ENCODE measurements at regions not wholly inside any gene's neighbourhood (a gene's known extent, or its start where the extent isn't known, plus 50 kb on each side); places are given as distances from the start of the nearest gene placed in this dataset.

DNA sequence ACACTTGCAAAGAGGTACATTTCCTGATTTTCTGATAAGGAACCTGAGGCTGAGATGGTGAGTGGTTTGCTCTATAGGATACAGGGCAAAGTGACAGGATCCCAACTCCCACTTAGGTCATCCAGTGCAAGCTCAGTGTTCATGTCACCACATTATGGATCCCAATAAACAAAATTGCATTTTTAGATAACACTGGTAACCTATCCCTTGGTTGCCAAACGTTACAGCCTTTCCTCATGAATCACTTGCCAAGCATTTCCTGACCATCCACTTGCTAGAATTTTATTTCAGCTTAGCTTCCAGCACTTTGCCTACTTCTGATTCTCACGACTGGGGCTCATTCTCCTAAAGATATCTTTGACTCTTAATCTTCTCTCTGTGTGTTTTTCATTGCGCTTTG, 131.4 kb upstream of the ODAD2 start:
- CTCF ChIA-PET: interaction anchor here (0.7 to 1.2 kb wide), 2 partner anchors 32 to 104 kb away, joined by 3 read pairs; no protein-coding TSS in a partner anchor
- Mint-ChIP-seq H3K36me3 (ENCODE audit: low read depth) (peaks cover 31% of the 10 kb centered on the region), H3K9me3 (ENCODE audit: low read depth) (peaks cover 5% of the 10 kb centered on the region), H3K27me3 (no peaks in the 10 kb centered on the region), H3K4me3 (no peak overlapping the region), H3K27ac (no peak overlapping the region), H3K4me1 (no peaks in the 10 kb centered on the region)
- no peak for DNase-seq
- intact Hi-C loops (cut with DNase I, micrococcal nuclease): no loop called here
- ATAC-seq: no peak
- POLR2A ChIA-PET: no interaction called here

DNA sequence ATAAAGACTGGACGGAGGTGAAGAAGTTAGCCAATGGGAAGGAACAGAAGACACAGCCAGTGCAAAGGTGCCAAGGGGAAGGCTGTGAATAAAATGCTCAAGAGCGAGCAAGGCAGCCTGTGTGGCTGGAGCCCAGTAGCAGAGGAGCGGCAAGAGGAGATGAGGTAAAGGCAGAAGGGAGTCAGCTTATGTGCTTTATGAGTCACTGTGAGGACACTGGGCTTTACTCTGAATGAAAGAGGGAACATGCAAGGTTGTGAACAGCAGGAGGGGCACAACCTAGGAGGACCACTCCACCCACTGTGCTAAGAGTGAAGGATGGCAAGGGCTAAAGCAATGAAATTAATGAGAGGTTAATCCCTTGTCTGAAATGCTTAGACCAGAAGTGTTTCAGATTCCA, 129.0 kb upstream of the ODAD2 start:
- Mint-ChIP-seq H3K4me1 (no peaks in the 10 kb centered on the region), H3K9me3 (ENCODE audit: low read depth) (peaks cover 4% of the 10 kb centered on the region), H3K36me3 (ENCODE audit: low read depth) (peaks cover 31% of the 10 kb centered on the region), H3K4me3 (no peak overlapping the region), H3K27ac (no peak overlapping the region), H3K27me3 (no peaks in the 10 kb centered on the region)
- ATAC-seq: no peak
- CTCF ChIA-PET: interaction anchor here (0.6 kb wide), 1 partner anchor 1464 kb away, joined by 3 read pairs; no protein-coding TSS in a partner anchor
- intact Hi-C loops (cut with DNase I, micrococcal nuclease): no loop called here
- no peak for DNase-seq
- POLR2A ChIA-PET: no interaction called here

DNA sequence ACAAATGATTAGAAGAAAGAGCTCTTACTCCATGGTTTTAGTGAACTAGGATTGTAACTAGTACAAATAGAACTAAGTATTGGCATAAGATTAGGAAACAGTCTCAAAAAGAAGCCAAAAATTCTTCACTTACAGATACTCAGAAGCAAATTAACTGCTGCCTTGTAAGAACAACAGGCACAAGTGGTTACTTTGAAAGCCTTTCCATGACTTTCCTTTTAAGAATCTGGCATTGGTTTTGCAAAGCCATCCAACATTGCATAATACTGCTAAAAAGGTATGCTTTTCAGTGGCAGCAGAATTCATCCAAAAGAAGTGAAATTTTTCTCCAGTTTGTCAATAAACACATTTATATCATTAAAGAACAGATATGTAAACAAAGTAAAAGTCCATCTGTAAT, 126.8 kb upstream of the ODAD2 start:
- CTCF ChIA-PET: interaction anchor here (1.0 kb wide), 1 partner anchor 23 kb away, joined by 3 read pairs; no protein-coding TSS in a partner anchor
- Mint-ChIP-seq H3K9me3 (ENCODE audit: low read depth) (peaks cover 4% of the 10 kb centered on the region), H3K36me3 (ENCODE audit: low read depth) (peaks cover 26% of the 10 kb centered on the region), H3K27ac (no peak overlapping the region), H3K27me3 (no peaks in the 10 kb centered on the region), H3K4me1 (no peaks in the 10 kb centered on the region), H3K4me3 (no peak overlapping the region)
- intact Hi-C loops (cut with DNase I, micrococcal nuclease): no loop called here
- ATAC-seq (no peak), DNase-seq (no peak)
- POLR2A ChIA-PET: no interaction called here

DNA sequence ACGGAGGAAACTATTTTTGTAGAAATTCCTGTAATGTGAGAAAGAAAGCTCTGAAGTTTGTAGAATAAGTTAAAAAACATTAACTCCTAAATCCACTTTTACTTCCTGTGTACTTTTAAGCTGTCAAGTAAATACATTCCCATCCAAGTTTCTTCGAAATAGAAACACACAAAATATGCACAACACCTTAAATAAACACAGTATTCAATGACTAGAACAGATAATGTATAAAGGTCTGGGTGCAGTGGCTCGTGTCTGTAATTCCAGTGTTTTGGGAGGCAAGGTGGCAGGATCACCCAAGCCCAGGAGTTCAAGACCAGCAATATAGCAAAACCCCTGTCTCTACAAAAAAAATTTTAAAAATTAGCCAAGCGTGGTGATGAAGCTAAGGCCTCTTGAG, 121.9 kb upstream of the ODAD2 start:
- H3K27ac Mint-ChIP-seq: no peak overlapping the region
- POLR2A ChIA-PET: no interaction called here
- CTCF ChIA-PET: interaction anchor here (1.5 kb wide), 1 partner anchor 121 kb away, joined by 4 read pairs; no protein-coding TSS in a partner anchor

DNA sequence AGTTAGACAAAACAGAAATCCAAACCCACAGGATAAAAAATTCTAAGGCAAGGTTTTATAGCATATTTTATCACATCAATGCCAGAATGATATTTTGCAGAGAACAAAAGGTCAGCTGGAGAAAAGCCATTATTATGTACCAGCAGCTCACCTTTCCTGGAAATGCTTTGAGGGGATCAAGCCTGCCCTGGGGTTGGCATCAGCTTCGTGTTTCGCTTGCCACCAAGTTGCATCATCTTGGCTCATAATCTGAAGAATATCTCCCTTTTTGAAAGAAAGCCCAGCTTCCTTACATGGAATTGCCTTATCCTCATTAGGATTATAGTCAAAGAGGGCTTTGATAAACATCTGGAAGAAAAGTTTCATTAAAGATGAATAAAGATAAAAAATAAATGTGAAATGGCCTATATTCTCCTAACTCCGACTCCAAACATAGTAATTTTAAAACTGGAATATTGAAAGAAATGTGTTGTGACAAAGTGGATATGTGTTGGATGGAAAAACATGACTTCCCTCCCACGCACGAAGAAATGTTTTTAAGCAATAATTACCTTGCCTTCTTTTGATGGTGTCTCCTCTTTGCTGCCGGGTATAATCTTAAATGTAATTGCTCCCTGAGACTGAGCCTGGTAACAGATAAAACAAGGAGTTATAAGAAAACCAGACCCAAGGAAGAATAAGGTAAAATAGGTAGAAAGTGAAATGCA, 121.3 kb upstream of the ODAD2 start:
- DNase-seq: no peak
- Mint-ChIP-seq H3K9me3 (ENCODE audit: low read depth) (no peaks in the 10 kb centered on the region), H3K4me1 (peaks cover 12% of the 10 kb centered on the region), H3K27ac (peak overlapping the region; percentile 44), H3K36me3 (ENCODE audit: low read depth) (peaks cover 18% of the 10 kb centered on the region), H3K27me3 (no peaks in the 10 kb centered on the region), H3K4me3 (no peak overlapping the region)
- intact Hi-C loops (cut with DNase I, micrococcal nuclease): no loop called here
- no peak for ATAC-seq
- POLR2A ChIA-PET: no interaction called here
- CTCF ChIA-PET: interaction anchor here (1.5 kb wide), 1 partner anchor 122 kb away, joined by 4 read pairs; no protein-coding TSS in a partner anchor

More for the DNA sequence above, 121.9 kb upstream of the ODAD2 start:
- Mint-ChIP-seq H3K36me3 (ENCODE audit: low read depth) (peaks cover 18% of the 10 kb centered on the region), H3K4me3 (no peak overlapping the region), H3K27me3 (no peaks in the 10 kb centered on the region), H3K9me3 (ENCODE audit: low read depth) (no peaks in the 10 kb centered on the region), H3K4me1 (peaks cover 12% of the 10 kb centered on the region)
- ATAC-seq (no peak), DNase-seq (no peak)
- intact Hi-C loops (cut with DNase I, micrococcal nuclease): no loop called here

DNA sequence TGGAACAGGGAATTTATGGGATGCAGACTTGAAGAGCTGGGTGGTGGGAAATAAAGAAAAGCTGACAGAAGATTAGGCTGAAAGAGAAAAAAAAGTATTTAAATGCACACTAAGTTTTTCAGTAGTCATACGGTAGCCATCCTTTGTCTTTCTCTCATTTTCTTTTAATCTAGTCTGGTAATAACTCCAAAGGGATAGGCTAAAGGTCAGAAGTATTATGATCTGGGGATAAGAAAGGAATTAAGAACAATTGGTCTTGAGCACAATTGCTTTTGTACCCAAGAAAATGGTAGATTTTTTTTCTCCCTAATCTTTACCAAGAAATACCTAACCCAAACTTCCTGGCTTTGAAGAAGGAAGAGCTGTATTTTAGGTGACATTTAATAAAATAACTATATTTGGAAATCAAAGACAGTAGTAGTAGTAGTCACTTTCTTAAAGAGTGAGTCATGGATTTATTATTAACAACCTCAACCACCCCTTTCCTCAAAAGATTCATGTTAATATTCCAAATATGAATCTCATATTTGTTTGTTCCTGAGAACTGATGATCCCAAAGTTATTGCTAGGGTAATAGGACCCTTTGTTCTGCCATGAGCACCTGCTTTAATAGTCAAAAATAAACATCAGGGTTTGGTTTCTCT, 120.2 kb upstream of the ODAD2 start:
- no peak for DNase-seq
- H3K36me3 Mint-ChIP-seq (ENCODE audit: low read depth): peaks cover 15% of the 10 kb centered on the region
- peak overlapping the region; percentile 25 for H3K27ac Mint-ChIP-seq
- intact Hi-C loops (cut with DNase I, micrococcal nuclease): no loop called here
- H3K27me3 Mint-ChIP-seq: no peaks in the 10 kb centered on the region
- ChIA-PET POLR2A (no interaction called here), CTCF (no interaction called here)
- no peak for ATAC-seq
- peaks cover 12% of the 10 kb centered on the region for H3K4me1 Mint-ChIP-seq
- no peaks in the 10 kb centered on the region for H3K9me3 Mint-ChIP-seq (ENCODE audit: low read depth)
- no peak overlapping the region for H3K4me3 Mint-ChIP-seq

DNA sequence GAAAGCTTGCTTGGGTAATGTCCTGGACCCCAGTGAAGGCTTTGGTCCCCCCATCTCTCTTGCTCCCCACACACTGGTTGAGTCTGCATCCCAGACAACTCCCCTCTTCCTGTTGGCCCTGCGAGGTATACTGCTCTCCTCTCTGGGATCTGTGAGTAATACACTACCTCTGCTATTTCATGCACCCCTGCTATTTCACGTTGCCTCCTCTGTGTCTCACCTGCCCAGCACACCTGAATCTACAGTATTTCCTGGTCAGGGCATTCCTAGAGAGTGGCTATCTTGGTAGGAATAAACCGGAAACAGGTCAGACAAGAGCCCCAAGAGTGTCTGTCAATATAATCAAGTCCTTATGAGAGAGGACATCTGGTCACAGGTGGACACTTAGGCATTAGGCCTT, 114.3 kb upstream of the ODAD2 start:
- H3K4me3 Mint-ChIP-seq: no peak overlapping the region
- ChIA-PET POLR2A (no interaction called here), CTCF (no interaction called here)
- H3K27me3 Mint-ChIP-seq: no peaks in the 10 kb centered on the region
- no peak for DNase-seq
- no peaks in the 10 kb centered on the region for H3K4me1 Mint-ChIP-seq
- intact Hi-C loops (cut with DNase I, micrococcal nuclease): no loop called here
- H3K27ac Mint-ChIP-seq: no peak overlapping the region
- no peaks in the 10 kb centered on the region for H3K9me3 Mint-ChIP-seq (ENCODE audit: low read depth)
- no peak for ATAC-seq
- H3K36me3 Mint-ChIP-seq (ENCODE audit: low read depth): no peaks in the 10 kb centered on the region

DNA sequence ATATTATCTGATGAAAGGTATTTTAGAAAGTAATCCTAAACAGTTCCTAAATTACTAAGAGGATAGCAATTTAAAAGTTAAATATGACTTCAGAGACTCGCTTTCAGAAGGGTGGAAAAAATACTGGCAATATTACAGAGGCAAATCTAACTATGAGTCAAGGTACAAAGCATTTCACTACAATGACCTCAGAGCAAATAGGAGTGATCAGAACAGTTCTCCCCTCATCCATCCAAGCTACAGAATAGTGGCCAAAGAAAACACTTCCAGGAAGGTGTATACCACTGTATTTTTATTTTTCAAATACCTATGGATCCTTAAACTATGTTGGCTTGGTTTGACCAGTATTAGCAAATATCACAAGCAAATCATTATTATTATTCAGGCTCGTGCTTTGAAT, 112.8 kb upstream of the ODAD2 start:
- DNase-seq: no peak
- Mint-ChIP-seq H3K4me3 (no peak overlapping the region), H3K4me1 (no peaks in the 10 kb centered on the region), H3K27me3 (no peaks in the 10 kb centered on the region), H3K27ac (no peak overlapping the region), H3K36me3 (ENCODE audit: low read depth) (no peaks in the 10 kb centered on the region), H3K9me3 (ENCODE audit: low read depth) (no peaks in the 10 kb centered on the region)
- intact Hi-C loops (cut with DNase I, micrococcal nuclease): no loop called here
- POLR2A ChIA-PET: no interaction called here
- CTCF ChIA-PET: interaction anchor here (0.9 kb wide), 1 partner anchor 378 kb away, joined by 3 read pairs; no protein-coding TSS in a partner anchor
- ATAC-seq: no peak

DNA sequence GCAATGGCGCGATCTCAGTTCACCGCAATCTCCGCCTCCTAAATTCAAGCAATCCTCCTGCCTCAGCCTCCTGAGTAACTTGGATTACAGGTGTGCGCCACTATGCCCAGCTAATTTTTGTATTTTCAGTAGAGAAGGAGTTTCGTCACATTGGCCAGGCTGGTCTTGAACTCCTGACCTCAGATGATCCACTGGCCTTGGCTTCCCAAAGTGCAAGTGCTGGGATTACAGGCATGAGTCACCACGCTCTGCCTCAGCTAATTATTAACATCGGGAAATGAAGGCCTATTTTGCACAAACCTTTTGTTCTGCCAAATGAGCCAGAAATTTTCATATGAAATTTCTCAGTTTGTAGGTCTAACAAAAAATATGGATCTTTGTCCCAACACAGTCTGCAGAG, 106.7 kb upstream of the ODAD2 start:
- peaks cover 1% of the 10 kb centered on the region for H3K36me3 Mint-ChIP-seq (ENCODE audit: low read depth)
- POLR2A ChIA-PET: no interaction called here
- H3K27me3 Mint-ChIP-seq: no peaks in the 10 kb centered on the region
- CTCF ChIA-PET: no interaction called here
- no peaks in the 10 kb centered on the region for H3K4me1 Mint-ChIP-seq
- H3K9me3 Mint-ChIP-seq (ENCODE audit: low read depth): no peaks in the 10 kb centered on the region
- intact Hi-C loops (cut with DNase I, micrococcal nuclease): no loop called here
- ATAC-seq (no peak), DNase-seq (no peak)
- no peak overlapping the region for H3K27ac Mint-ChIP-seq
- H3K4me3 Mint-ChIP-seq: no peak overlapping the region

DNA sequence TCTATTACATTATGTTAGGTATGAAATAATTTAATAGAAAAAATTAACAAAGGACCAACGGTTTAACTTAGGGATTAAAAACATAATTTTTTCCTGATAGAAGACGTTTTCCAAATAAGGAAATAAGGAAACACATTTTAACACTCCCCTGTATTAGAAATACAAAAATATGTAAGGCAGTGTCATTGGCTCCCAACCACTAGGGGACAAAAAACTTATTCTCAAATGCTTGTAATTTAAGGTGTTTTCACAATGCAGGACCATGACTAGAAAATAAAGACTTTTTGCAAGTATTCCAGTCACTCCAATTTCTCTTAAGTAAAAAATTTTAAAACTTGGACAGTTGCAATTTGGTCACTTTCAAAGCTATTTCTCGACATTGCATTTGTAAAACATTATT, 98.8 kb upstream of the ODAD2 start:
- ChIA-PET CTCF (no interaction called here), POLR2A (no interaction called here)
- H3K4me3 Mint-ChIP-seq: no peak overlapping the region
- DNase-seq: no peak
- intact Hi-C loops (cut with DNase I, micrococcal nuclease): no loop called here
- H3K27ac Mint-ChIP-seq: no peak overlapping the region
- H3K36me3 Mint-ChIP-seq (ENCODE audit: low read depth): no peaks in the 10 kb centered on the region
- H3K27me3 Mint-ChIP-seq: no peaks in the 10 kb centered on the region
- no peak for ATAC-seq
- no peaks in the 10 kb centered on the region for H3K4me1 Mint-ChIP-seq
- no peaks in the 10 kb centered on the region for H3K9me3 Mint-ChIP-seq (ENCODE audit: low read depth)

DNA sequence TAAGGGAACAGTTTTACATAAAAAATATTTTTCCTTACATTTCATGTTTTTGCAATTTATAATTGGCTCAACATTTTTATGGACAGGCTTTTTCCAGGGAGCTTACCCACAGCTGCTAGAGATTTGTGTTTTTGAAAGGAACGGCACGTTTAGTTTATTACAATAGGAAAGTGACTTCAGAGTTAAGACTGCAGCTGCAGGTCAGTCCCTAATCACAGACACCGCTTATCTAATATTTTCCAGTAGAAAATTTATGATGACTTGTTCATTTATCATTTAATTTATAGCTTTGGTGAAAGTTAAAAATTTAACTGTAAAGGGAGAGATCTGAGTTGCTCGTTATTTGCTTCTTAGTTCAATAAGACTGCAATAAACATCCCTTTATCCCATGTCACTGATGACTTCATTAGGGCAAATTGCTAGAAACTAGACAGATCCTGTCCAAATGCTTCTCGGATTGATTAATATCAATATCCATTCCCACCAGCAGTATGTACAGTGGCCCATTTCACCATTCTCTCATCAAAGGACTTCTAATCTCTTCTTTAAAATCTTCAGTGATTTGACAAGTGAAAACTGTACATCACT, 97.0 kb upstream of the ODAD2 start:
- ATAC-seq (no peak), DNase-seq (no peak)
- ChIA-PET CTCF (interaction anchor here (1.2 kb wide), 1 partner anchor 53 kb away, joined by 4 read pairs; no protein-coding TSS in a partner anchor), POLR2A (no interaction called here)
- no peaks in the 10 kb centered on the region for H3K9me3 Mint-ChIP-seq (ENCODE audit: low read depth)
- no peaks in the 10 kb centered on the region for H3K36me3 Mint-ChIP-seq (ENCODE audit: low read depth)
- no peaks in the 10 kb centered on the region for H3K27me3 Mint-ChIP-seq
- no peaks in the 10 kb centered on the region for H3K4me1 Mint-ChIP-seq
- H3K27ac Mint-ChIP-seq: no peak overlapping the region
- intact Hi-C loops (cut with DNase I, micrococcal nuclease): no loop called here
- no peak overlapping the region for H3K4me3 Mint-ChIP-seq

DNA sequence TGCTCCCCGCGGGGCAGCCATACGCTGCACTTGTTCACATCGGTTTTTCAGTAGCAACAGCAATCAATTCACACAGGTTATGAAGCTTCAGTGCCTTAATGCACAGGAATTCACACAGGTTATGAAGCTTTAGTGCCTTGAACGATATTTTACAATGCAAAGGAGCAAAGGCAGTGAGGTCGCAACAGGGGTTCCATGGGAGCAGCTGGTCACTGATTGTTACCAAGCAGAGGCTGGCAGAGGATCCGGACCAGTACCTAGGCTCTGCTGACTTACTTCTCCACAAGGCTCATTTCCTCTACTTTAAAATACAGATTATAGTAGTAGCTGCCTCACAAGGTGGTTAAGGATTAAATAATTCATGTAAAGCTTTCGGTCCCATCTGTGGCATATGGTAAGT, 95.2 kb upstream of the ODAD2 start:
- Mint-ChIP-seq H3K9me3 (ENCODE audit: low read depth) (peaks cover 2% of the 10 kb centered on the region), H3K4me1 (peaks cover 5% of the 10 kb centered on the region), H3K36me3 (ENCODE audit: low read depth) (peaks cover 5% of the 10 kb centered on the region), H3K27me3 (no peaks in the 10 kb centered on the region), H3K27ac (no peak overlapping the region), H3K4me3 (no peak overlapping the region)
- DNase-seq (no peak), ATAC-seq (no peak)
- POLR2A ChIA-PET: no interaction called here
- intact Hi-C loops (cut with DNase I, micrococcal nuclease): no loop called here
- CTCF ChIA-PET: no interaction called here
